ENCODE measurements at regions not wholly inside any gene's neighbourhood (a gene's known extent, or its start where the extent isn't known, plus 50 kb on each side); places are given as distances from the start of the nearest gene placed in this dataset.

- DNase-seq (ENCODE audit: low spot score) = no peak
These were observed 328.9 kb upstream of the TRPC7 start for GRCh38 chr5:136694258-136694657.

- no peak for DNase-seq (ENCODE audit: low spot score)
These were observed 324.2 kb upstream of the TRPC7 start for GRCh38 chr5:136689552-136689951.

GRCh38 chr5:136686192-136686872 lies 321.0 kb upstream of the TRPC7 start:
- peak; percentile 72 for DNase-seq (ENCODE audit: low spot score)

- no peak for DNase-seq (ENCODE audit: low spot score)
These were observed 317.6 kb upstream of the TRPC7 start for GRCh38 chr5:136682986-136683385.

- no peak for DNase-seq (ENCODE audit: low spot score)
These were observed 313.9 kb upstream of the TRPC7 start for GRCh38 chr5:136679233-136679632.

GRCh38 chr5:136677217-136677616 lies 311.9 kb upstream of the TRPC7 start:
- no peak for DNase-seq (ENCODE audit: low spot score)

GRCh38 chr5:136676685-136677084 lies 311.3 kb upstream of the TRPC7 start:
- DNase-seq (ENCODE audit: low spot score) = no peak

- DNase-seq (ENCODE audit: low spot score) = no peak
These were observed 310.4 kb upstream of the TRPC7 start for GRCh38 chr5:136675769-136676168.

- no peak for DNase-seq (ENCODE audit: low spot score)
These were observed 308.8 kb upstream of the TRPC7 start for GRCh38 chr5:136674178-136674577.

- no peak for DNase-seq (ENCODE audit: low spot score)
These were observed 302.4 kb upstream of the TRPC7 start for GRCh38 chr5:136667789-136668188.

GRCh38 chr5:136666970-136667620 lies 301.8 kb upstream of the TRPC7 start:
- no peak for DNase-seq (ENCODE audit: low spot score)

- DNase-seq (ENCODE audit: low spot score) = no peak
These were observed 300.0 kb upstream of the TRPC7 start for GRCh38 chr5:136665331-136665730.

- DNase-seq (ENCODE audit: low spot score) = no peak
These were observed 295.7 kb upstream of the TRPC7 start for GRCh38 chr5:136661026-136661425.

GRCh38 chr5:136656811-136657210 lies 291.5 kb upstream of the TRPC7 start:
- DNase-seq (ENCODE audit: low spot score) = peak; percentile 36

- peak; percentile 83 for DNase-seq (ENCODE audit: low spot score)
These were observed 290.1 kb upstream of the TRPC7 start for GRCh38 chr5:136655468-136655867.

- no peak for DNase-seq (ENCODE audit: low spot score)
These were observed 281.6 kb upstream of the TRPC7 start for GRCh38 chr5:136646915-136647314.

- no peak for DNase-seq (ENCODE audit: low spot score)
These were observed 277.6 kb upstream of the TRPC7 start for GRCh38 chr5:136642976-136643375.

GRCh38 chr5:136639616-136640015 lies 274.3 kb upstream of the TRPC7 start:
- DNase-seq (ENCODE audit: low spot score) = no peak

- no peak for DNase-seq (ENCODE audit: low spot score)
These were observed 272.7 kb upstream of the TRPC7 start for GRCh38 chr5:136638084-136638483.

- no peak for DNase-seq (ENCODE audit: low spot score)
These were observed 270.7 kb upstream of the TRPC7 start for GRCh38 chr5:136636001-136636400.

GRCh38 chr5:136631186-136631585 lies 265.8 kb upstream of the TRPC7 start:
- DNase-seq (ENCODE audit: low spot score) = peak; percentile 62

GRCh38 chr5:136629125-136629792 lies 263.9 kb upstream of the TRPC7 start:
- peak; percentile 57 for DNase-seq (ENCODE audit: low spot score)

GRCh38 chr5:136626531-136626930 lies 261.2 kb upstream of the TRPC7 start:
- no peak for DNase-seq (ENCODE audit: low spot score)

Measured in A172 (cell line).